ENCODE measurements at regions not wholly inside any gene's neighbourhood (a gene's known extent, or its start where the extent isn't known, plus 50 kb on each side); places are given as distances from the start of the nearest gene placed in this dataset.

DNA sequence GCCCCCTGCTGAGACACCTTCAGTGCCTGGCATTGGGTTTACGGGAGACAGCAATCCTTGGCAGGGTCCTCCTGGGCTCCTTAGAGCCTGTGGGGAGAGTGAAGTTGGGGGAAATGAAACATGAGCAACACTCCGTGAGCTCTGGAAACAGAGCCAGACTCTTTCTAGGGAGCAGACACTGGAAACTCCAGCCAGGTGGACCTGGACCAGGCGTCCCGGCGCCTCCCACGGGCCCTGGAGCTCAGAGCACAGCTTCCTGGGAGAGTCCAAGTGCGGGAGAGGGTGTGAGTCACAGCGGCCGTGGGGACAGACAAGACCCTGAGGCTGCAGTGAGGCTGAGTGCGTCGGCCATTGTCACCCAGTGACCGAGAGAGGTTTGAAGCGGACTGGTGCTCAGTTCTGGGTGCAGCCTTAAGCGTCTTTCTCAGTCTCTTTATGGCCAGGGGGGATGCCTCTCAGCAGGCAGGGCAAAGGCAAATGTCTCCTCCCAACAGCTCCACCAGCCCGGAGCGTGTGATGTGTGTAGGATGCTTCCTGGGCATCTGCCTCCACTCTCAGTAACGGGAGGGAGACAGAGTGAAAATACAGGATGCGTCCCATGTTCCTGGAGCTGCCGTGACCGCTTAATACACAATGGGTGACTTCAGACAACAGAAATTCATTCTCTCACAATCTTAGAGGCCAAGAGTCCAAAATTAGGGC, 399.2 kb downstream of the SHANK2 start:
- H3K4me2 ChIP-seq (ENCODE audit: low read length) = no peak overlapping the region
- H3K4me3 ChIP-seq (ENCODE audit: low read length) = no peak overlapping the region
- H3K79me2 ChIP-seq (replicated peaks; ENCODE audit: insufficient read depth, low read length) = no peaks in the 10 kb centered on the region
- no peaks in the 10 kb centered on the region for H3K27me3 ChIP-seq (ENCODE audit: insufficient read depth, low read depth, low read length)
- no peaks in the 10 kb centered on the region for H3K36me3 ChIP-seq (ENCODE audit: insufficient read depth, low read length)
- TF ChIP-seq SMC3 (conservative IDR thresholded peaks at IDR 0.05; ENCODE audit: poor library complexity) (no peak), EP300 (conservative IDR thresholded peaks at IDR 0.05; ENCODE audit: poor library complexity, severe bottlenecking) (no peak), RAD21 (conservative IDR thresholded peaks at IDR 0.05) (no peak)
- TF ChIP-seq, protein P1, sequence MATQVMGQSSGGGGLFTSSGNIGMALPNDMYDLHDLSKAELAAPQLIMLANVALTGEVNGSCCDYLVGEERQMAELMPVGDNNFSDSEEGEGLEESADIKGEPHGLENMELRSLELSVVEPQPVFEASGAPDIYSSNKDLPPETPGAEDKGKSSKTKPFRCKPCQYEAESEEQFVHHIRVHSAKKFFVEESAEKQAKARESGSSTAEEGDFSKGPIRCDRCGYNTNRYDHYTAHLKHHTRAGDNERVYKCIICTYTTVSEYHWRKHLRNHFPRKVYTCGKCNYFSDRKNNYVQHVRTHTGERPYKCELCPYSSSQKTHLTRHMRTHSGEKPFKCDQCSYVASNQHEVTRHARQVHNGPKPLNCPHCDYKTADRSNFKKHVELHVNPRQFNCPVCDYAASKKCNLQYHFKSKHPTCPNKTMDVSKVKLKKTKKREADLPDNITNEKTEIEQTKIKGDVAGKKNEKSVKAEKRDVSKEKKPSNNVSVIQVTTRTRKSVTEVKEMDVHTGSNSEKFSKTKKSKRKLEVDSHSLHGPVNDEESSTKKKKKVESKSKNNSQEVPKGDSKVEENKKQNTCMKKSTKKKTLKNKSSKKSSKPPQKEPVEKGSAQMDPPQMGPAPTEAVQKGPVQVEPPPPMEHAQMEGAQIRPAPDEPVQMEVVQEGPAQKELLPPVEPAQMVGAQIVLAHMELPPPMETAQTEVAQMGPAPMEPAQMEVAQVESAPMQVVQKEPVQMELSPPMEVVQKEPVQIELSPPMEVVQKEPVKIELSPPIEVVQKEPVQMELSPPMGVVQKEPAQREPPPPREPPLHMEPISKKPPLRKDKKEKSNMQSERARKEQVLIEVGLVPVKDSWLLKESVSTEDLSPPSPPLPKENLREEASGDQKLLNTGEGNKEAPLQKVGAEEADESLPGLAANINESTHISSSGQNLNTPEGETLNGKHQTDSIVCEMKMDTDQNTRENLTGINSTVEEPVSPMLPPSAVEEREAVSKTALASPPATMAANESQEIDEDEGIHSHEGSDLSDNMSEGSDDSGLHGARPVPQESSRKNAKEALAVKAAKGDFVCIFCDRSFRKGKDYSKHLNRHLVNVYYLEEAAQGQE (IDR thresholded peaks at IDR 0.05; ENCODE audit: borderline replicate concordance) = no peak
- TF ChIP-seq, protein P2, sequence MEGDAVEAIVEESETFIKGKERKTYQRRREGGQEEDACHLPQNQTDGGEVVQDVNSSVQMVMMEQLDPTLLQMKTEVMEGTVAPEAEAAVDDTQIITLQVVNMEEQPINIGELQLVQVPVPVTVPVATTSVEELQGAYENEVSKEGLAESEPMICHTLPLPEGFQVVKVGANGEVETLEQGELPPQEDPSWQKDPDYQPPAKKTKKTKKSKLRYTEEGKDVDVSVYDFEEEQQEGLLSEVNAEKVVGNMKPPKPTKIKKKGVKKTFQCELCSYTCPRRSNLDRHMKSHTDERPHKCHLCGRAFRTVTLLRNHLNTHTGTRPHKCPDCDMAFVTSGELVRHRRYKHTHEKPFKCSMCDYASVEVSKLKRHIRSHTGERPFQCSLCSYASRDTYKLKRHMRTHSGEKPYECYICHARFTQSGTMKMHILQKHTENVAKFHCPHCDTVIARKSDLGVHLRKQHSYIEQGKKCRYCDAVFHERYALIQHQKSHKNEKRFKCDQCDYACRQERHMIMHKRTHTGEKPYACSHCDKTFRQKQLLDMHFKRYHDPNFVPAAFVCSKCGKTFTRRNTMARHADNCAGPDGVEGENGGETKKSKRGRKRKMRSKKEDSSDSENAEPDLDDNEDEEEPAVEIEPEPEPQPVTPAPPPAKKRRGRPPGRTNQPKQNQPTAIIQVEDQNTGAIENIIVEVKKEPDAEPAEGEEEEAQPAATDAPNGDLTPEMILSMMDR (IDR thresholded peaks at IDR 0.05; ENCODE audit: poor library complexity, severe bottlenecking) = no peak
- no peak overlapping the region for H3K27ac ChIP-seq (ENCODE audit: low read length)
- H3K9ac ChIP-seq (ENCODE audit: low read length) = no peak overlapping the region
- no peaks in the 10 kb centered on the region for H3F3A ChIP-seq (ENCODE audit: insufficient read depth, low read length, poor library complexity, severe bottlenecking)
- no peak overlapping the region for H2AFZ ChIP-seq (ENCODE audit: low read depth, low read length)
- H3K9me2 ChIP-seq (ENCODE audit: insufficient read depth, low read length) = no peaks in the 10 kb centered on the region
- H4K20me1 ChIP-seq (ENCODE audit: insufficient read depth) = no peaks in the 10 kb centered on the region
- H3K9me3 ChIP-seq (ENCODE audit: low read length) = no peaks in the 10 kb centered on the region

DNA sequence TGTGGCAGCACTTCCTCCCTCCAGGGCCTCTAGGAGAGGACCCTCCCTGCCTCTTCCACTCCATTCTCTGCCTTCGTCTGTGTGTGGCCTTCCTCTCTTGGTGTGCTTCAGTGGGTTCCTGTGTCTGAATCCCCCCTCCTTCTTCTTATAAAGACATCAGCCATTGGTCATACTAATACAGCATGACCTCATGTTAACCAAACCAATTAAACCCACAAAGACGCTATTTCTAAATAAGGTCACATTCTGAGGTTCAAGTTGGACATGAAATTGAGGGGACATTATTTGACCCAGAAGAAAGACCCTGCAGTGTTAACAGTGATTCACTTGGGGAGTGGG, 398.6 kb downstream of the SHANK2 start:
- Histone ChIP-seq H3K9ac (ENCODE audit: low read length) (no peak overlapping the region), H3K9me2 (ENCODE audit: insufficient read depth, low read length) (no peaks in the 10 kb centered on the region), H3K4me2 (ENCODE audit: low read length) (no peak overlapping the region), H3K36me3 (ENCODE audit: insufficient read depth, low read length) (no peaks in the 10 kb centered on the region), H3F3A (ENCODE audit: insufficient read depth, low read length, poor library complexity, severe bottlenecking) (no peaks in the 10 kb centered on the region), H3K4me3 (ENCODE audit: low read length) (no peak overlapping the region), H3K9me3 (ENCODE audit: low read length) (no peaks in the 10 kb centered on the region), H3K79me2 (replicated peaks; ENCODE audit: insufficient read depth, low read length) (no peaks in the 10 kb centered on the region), H2AFZ (ENCODE audit: low read depth, low read length) (no peak overlapping the region), H3K27me3 (ENCODE audit: insufficient read depth, low read depth, low read length) (no peaks in the 10 kb centered on the region), H4K20me1 (ENCODE audit: insufficient read depth) (no peaks in the 10 kb centered on the region), H3K27ac (ENCODE audit: low read length) (no peak overlapping the region)
- TF ChIP-seq, protein P2 (IDR thresholded peaks at IDR 0.05; ENCODE audit: poor library complexity, severe bottlenecking) = no peak
- TF ChIP-seq SMC3 (conservative IDR thresholded peaks at IDR 0.05; ENCODE audit: poor library complexity) (no peak), EZH2 (IDR thresholded peaks at IDR 0.05; ENCODE audit: borderline replicate concordance, insufficient read depth, low read length, poor library complexity, severe bottlenecking) (no peak), MXI1 (conservative IDR thresholded peaks at IDR 0.05; ENCODE audit: poor library complexity, severe bottlenecking) (no peak), EP300 (conservative IDR thresholded peaks at IDR 0.05; ENCODE audit: poor library complexity, severe bottlenecking) (no peak), TAF1 (IDR thresholded peaks at IDR 0.05; ENCODE audit: low read depth) (no peak), RAD21 (conservative IDR thresholded peaks at IDR 0.05) (no peak)
